A172 (cell line): ENCODE measurements at regions not wholly inside any gene's neighbourhood (a gene's known extent, or its start where the extent isn't known, plus 50 kb on each side); places are given as distances from the start of the nearest gene placed in this dataset.

ENCODE experiments used
- DNase-seq: peaks from one replicate; pipeline ENCODE4 v3.0.0-alpha.2; 2015; ENCODE audit warnings: low spot score

DNA sequence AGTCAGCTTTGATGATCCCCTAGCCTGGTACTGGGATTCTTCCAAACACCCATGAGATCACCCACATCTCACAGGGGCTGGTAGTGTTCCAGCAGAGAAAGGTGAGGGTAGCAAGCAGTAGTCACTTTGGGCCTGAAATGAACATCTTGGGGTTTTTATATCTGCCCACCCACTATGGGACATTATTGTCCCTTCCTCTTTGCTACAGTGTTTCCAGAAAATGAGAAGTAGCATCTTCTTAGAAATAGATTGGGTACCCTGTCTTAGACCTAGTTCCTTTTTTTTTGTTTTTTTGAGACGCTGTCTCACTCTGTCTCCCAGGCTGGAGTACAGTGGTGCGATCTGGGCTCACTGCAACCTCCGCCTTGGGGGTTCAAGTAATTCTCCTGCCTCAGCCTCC is 249.2 kb upstream of the ANKRD55 start:
- no peak for DNase-seq

DNA sequence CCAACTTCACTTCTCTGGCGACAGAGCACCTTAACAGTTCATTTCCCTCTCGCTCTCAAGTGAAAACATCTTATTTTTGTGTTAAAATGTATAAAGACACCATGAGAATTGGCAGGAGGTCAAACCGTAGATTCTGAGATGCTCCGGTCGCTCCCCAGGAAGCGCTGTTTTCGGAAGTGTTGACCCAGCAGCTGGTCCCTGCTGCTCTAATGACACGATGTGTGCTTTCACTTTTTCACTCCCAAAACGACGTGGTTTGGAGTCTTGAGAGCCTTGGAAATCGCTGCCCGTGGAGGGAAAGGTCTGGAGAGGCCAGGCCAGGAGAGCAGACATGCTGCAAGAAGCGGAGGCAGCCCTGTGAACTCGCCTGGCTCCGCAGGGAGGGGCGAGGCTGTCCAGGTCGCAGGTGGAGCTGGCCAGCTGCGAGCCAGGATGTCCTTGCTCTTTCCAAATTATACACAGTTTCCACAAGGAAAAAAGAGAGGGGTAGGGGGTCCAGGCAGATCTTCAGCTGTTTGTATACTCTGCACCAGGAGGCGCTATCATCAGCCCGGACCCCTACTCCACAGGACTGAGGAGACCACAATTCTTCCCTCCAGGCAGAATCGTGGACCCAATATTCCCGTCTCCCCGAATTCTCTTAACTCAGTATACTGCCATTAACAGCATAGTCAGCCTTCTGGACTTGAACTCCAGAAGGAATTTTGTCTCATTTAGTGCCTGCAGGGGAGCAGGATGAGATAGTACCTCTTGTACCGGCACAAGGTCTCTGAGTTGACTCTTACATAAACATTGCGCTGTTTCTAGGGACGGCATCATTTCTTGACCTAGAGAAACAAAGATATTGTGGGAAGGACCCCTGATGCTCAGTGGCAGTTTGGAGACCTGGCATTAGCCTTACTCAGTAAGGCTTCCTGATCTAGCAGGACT is 248.6 kb upstream of the ANKRD55 start:
- DNase-seq = no peak

DNA sequence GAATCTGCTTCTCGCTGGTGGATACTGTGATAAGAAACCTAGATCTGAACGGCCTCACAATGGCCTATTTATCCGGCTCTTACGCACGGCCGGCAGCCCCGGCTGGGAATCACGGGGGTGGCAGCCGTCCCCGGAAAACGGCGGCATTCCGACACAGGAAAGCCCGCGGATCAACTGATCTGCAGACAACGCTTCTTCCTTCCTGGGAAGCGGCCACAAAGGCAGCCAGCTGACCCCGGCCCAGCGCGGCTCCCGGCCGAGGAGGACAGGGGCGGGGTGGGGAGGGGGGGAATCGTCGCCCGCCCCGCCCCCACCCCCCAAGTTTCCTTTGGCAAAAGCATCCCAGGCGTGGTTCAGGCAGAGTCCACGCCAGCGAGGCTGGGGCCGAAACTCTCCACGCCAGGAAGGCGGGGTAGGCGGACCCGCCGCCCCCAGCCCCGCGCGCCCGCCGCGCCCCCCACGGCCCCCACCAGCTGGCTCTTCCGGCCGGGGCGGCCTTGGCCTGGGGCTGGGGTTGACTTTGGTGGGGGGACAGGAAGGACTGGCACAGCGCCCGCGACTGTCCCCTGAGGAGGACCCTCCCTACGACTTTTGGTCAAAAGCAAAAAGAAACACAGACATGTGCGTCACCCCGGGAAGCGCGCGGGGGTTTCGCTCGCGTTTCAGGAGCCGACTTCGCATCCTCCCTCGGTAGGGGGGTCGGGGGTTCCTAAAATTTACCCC is 247.7 kb upstream of the ANKRD55 start:
- no peak for DNase-seq

DNA sequence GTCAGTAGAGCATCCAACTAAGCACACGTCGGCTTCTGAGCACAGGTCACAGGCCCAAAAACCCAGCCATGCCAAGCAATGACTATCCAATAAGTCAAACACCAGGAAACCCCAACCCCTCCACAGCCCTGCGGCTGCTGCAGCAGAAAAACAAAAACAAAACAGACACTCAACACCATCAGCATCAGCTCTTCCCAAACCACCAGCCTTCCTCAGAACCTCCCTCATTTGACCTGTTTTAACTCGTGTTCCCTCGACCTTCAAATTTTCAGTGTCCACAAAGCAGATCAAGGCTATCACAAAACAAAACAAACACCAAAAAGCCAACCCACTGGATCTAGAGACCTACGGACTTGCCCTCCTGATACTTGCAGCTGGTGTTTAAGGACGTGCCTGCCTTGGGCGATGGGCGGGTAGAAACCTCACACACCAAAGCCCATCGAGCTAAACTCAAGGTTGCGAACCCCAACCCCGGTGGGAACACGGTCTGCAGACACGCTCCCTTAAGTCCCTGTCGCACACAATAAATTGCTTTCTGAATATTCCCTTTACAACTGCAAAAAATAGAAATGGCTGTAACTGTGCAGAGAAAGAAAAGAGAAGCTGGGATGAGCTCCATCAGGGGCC is 247.1 kb upstream of the ANKRD55 start:
- no peak for DNase-seq

DNA sequence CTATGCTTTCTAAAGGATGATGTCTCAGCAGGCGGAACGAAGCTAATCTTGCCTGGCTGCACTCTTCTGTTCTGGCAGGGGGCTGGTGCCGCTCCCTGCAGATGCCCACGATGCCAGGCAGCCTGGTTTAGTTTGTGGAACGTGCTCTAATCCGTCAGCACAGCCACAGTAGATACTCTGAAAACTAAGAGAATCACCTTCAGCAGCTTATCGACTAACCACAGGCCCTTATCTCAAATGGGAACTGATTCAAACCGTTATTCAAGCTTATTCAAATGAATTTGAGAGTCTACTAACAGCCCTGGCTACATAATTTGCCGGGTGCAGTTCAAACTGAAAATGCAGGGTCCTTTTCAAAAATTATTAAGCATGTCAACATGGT is 246.6 kb upstream of the ANKRD55 start:
- DNase-seq = no peak

DNA sequence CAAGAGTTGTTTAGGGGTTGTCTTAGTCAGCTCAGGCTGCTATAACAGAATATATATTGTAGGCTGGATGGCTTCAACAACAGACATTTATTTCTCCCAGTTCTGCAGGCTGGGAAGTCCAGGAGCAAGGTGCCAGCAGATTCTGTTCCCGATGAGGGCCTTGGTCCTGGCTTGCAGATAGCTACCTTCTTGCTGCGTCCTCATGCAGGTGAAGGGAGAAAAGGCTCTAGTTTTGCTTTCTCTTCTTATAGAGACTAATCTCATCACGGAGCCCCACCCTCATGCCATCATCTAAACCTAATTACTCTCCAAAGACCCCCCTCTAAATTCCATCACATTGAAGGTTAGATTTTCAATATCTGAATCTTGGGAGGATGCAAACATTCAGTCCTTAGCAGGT is 246.0 kb upstream of the ANKRD55 start:
- DNase-seq = no peak

DNA sequence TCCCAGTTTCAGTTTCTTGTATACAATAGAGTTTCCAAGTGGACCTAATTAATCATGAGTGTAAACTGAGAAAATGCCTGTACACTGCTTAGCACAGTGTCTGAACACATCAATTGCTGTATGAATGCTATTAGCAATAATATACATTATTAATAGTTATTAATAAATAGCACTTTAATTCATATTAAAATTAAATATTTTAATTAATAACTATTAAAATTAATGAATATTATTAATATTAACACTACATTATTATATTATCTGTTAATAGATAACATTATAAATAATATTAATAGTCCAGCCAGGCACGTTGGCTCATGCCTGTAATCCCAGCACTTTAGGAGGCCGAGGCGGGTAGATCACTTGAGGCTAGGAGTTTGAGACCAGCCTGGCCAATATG is 244.9 kb upstream of the ANKRD55 start:
- no peak for DNase-seq

DNA sequence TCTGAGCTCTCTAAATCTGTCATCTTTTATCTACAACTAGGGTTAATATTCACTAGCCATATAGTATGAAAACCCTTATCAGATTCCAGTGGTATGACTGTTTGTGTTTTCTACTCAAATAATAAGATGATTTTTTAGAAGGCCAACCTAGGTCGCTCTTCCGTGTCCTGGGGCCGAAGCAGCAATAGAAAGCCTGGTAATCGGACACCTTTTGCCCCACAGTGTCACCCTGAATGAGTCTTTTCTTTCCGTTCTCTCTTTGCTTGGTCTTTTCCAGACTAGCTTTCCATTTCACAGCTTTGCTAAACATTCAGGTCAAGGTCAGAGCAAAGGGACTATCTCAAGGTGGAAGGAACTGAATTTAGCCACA is 243.3 kb upstream of the ANKRD55 start:
- peak; percentile 11 for DNase-seq

DNA sequence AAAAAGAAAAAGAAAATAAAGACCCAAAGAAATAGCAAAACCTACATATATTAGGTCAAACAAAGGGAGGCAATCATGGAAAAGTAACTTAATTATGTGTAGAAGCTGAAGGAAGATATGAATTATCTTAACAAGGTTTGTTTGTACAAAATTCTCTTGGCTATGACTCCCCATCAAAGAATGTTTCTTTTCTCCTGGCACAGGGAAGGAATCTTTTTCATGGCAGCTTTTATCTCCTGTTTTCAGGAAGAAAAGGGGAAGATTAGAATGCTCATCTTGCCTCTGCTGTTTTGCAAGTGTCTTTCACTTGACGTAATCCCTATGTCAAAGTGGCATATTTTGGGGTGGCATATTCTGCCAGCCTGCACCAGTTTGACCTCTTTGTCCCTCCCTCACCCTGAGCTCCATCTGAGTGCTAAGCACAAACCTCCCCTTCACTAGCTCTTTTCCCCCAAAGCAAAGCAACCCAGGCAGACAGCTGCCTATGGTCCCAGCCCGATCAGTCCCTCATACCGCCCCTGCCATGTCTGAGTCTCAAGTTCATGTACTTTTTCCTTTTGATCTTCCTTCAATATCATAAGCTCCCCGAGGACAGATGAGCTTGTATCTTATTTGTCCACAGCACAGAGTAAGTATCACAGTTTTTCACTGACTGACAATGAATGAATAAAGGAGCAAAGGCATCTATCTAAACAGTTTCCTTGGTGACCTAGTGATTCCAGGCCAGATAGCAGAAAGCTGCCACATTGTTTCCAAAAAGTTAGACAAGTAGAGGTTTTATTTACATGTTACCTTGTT is 242.8 kb upstream of the ANKRD55 start:
- DNase-seq = peak; percentile 23

DNA sequence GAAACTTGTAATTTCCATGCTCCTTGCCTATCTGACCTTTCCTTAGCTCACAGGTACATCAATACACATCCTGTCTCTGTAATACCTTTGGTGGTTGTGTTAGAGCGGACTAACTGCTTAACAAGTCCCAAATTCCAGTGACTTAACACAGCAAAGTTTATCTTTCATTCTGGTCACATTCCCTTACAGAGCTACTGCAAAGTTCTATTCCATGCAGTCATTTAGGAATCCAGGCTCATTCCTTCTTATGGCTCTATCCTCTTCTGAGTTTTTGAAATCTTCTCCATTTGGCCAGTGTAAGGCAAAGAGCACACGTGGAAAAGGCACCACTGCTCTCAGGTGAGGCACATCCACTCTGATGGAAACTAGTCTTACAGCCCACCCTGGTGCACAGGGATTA is 238.6 kb upstream of the ANKRD55 start:
- DNase-seq = no peak

DNA sequence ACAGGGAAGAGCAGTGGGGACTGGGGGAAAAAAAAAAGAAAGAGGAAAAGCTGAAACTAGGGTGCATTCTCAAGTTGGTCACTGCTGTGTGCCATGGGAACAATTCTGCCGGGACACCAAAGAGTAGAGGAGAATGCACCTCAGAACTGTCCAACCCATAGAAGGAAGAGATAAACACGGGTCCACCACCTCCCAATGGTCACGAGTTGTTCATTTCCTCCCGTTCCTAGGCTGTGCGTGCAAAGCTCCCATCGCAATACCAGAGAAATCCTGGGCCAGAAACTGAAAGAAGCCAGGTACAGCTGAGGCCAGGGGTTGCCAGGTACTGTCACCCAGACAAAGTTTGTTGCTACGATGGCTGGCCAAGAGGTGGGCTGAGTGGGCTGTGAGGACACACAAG is 236.9 kb upstream of the ANKRD55 start:
- DNase-seq = no peak

DNA sequence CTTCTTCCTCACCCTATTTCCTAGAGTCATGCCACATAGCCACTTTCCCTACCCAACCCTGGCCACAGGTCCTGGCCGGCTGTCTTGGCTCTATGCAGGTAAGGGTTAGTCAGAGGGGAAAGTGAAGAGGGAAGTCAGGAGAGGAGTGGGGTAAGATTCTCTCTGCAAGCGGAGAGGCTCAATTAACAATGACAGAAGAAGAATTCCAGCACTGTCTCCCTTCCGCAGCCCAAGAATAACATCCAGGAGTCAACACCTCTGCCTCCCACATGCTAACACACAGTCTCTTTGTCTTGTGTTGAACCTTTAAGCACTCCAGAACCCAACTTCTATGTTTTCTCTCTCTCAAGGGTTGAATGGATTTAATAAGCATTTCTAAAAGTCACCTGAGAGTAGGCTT is 235.1 kb upstream of the ANKRD55 start:
- DNase-seq = no peak

DNA sequence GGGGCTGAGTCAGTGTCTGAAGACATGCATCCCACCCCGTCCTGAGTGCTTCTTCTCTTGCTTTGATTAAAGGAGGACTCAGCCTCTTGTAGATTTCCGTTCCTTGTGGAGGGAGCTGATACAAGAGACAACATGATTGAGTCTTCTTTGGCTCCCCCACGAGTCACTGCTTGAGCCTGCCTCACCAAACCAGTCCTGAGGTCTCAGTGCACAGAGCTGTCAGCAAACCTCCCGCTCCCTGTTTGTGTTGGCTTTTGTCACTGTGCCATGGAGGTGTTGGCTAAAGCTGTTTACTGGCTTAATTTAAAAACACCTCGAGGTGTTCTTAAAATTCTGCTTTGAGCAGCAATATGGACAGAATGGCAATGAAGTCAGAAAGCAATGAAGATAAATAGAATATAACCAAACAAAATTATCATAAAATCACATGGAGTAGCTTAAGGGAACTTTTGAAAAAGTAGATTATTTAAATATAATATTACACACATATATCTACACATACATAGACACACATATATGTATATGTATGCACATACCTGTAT is 234.1 kb upstream of the ANKRD55 start:
- DNase-seq = no peak

DNA sequence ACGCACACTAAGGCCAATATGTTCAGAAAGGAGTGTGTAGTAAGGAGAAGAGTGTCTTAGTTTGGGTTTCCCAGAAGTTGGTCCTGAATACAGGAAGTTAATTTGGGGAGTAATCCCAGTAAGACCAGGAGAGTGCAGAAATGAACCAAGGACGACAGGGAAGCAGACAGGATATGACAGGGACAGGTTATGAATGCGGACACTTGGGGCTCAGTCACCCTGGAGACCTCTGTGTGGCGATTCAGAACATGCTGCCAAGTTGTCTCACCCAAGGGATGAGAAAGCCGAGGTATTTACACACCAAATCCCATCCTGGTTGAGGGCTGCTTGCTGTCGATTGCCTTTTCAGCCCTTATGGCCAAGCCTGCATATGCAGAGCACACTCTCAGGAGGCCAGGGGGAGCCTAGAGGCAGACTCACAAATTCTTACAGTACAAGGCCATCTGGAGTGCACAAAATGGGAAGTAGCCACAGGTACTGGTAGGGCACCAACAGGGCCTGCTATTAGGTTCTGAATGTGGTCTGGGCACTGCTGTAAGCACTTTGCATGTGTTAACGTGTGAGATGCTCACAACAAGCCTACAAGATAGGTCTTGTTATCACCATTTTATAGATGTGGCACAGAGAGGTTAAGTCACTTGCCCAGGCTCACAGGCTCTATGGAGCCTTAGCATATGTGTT is 233.1 kb upstream of the ANKRD55 start:
- DNase-seq = no peak

DNA sequence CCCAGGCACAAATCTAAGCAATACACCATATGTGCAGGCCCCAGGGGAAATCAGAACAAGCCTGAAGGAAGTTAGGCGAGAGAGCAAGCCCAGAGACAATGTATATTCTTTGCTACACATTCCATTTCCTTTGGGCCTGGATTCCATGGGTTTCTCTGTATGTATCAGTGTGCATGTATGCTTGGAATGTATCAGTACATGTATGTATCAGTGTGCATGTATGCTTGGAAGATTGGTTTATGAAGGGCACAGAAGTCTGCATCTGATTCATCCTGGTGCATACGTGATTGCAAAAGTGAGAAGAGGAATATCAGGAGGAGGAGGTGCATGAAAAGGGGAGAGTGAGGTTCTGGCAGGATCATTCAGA is 232.6 kb upstream of the ANKRD55 start:
- no peak for DNase-seq

DNA sequence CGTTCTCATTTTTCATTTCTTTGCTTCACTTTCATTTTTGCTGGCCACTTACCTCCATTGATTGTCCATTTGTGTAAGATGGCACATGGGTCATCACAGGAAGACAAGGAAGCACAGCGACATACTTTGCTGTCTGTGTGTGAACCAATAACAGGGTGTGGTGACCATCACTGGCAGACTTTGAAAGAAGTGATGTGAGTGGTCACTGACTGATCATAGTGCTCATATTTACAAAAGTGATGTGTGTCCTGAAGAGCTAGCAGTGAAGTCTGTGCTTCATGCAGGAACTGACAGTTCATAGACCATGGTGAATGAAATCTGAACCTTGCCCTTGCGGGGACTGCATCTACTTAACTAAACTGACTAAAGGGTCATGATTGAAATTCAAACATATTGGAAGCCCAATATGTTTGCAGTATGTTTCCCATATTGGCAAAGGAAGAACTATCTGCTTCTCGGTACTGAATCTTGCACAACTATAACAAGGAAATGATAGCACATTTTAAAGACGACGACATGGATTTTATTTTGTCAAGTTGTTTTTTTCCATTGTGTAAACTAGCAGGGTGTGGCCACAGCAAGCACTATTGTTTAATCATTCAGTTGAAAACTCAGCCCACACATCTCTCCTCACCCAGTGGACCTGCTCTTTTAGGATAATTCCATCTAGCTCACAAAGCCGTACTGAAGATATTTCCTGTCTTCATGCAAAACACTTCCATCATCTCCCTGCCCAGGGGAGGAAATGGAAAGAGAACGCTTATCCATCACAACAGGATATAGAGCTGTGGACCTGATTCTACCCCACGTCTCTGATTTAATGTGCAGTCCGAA is 232.0 kb upstream of the ANKRD55 start:
- no peak for DNase-seq

DNA sequence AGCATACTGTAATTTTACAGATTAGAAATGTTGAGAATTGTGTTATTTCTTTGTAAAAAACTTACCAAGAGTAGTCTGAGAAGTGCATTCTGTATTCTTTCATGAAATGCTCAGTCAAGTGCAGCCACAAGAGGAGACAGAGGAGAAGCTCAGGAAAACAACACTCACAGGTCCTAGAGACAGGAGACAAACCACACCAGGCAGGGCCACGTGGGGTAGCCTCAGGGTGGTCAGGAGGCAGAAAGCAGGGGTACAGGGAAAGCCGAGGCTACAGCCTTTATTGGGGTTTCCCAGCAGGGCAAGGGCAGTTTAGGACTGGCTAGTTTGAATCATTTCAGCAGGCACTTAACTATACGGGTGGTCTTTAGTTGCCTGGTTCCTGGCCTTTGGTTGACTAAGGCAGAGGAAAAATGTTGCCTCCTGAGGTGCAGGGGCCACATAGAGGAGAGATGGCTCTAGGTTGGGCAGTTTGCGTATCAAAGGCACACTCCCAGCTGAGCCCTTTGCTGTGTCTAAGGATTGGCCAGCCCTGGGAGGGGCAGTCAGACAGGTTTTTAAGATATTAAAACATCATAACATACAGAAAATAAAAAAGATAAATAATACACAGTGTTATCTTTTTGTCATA is 230.9 kb upstream of the ANKRD55 start:
- DNase-seq = no peak

DNA sequence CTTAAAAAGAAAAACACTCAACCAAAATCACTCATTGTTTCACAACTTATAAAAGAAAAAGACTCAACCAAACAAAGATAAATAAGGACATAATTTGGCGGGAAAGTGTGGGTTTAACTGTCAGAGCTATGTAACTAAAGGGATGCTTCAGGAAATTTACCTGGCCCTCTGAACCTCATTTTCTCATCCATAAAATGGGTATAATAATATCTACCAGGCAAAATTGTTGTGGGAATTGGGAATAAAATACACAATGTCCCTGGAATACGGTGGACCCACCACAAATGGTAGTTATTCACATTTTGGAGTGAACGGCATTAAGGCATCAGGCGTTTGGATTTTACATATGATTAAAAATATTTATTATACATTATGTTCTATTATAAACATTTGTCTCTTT is 228.5 kb upstream of the ANKRD55 start:
- DNase-seq = no peak

DNA sequence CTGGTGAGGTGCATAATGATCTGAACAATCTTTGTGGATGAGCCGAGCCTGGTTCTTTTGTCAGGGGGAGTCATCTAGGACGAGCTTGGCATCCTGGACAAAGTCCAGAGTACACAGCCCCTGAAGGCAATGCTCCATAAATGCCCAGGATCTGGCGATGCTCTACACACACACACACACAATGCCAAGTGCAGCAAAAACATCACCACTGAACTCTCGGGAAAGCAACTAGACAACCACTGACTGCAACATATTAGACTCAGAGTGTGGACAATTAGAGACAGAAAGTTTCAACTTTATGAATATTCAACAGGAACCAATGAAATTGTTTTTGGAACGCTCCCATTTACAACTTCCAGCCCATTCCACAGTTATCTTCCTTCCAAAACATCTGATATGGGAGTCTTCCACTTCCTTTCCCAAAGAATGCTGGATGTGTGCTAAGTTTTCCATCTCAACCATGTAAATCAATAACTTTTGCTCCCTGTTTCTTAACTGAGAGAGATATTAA is 227.6 kb upstream of the ANKRD55 start:
- no peak for DNase-seq

DNA sequence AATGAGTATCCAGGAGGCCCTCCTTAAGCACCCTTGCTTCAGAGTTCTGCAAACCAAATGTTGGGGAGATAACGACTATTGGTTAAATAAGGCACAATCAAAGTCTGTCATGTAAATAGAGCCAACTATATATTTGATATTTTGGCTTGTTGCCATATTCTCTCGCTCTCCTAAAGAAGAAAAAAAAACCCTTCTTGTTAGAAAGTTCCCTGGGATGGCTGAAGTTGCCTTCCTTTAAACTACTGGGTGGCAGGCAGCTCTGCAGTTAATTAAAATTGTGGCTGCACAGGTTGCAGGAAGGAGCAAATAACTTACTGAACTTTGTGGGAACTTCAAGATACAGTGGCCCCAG is 227.0 kb upstream of the ANKRD55 start:
- no peak for DNase-seq
